ENCODE measurements at regions not wholly inside any gene's neighbourhood (a gene's known extent, or its start where the extent isn't known, plus 50 kb on each side); places are given as distances from the start of the nearest gene placed in this dataset.

DNA sequence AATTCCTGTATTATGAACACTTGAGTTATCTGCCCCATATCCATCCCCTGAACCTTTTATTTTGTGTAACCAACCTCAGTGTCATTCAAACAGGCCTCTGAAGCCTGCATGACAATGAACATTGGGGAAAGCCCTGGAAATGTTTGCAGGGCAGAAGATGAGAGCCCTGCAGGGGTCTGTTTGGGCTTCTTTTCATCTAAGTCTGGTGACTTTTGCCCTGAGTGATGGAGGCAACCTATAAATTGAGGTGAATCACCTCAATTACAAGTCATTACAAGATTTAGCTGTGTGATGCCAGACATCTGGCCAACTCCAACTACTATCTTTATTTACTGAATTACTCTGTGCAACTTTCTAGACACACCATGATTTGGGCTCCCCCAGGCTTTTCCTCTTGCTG is 189.2 kb downstream of the MAF start:
- peaks cover 7% of the 10 kb centered on the region for H3K27me3 ChIP-seq
- H3K4me1 ChIP-seq, result no peaks in the 10 kb centered on the region
- TF ChIP-seq EP300 (IDR thresholded peaks at IDR 0.05) (no peak), POLR2A (IDR thresholded peaks at IDR 0.05) (no peak), CTCF (IDR thresholded peaks at IDR 0.05) (no peak), POLR2AphosphoS5 (IDR thresholded peaks at IDR 0.05) (no peak)
- no peak overlapping the region for H3K27ac ChIP-seq
- no peak overlapping the region for H3K4me3 ChIP-seq
- H3K36me3 ChIP-seq, result no peaks in the 10 kb centered on the region
- H3K9me3 ChIP-seq, result no peaks in the 10 kb centered on the region
- no peak for DNase-seq (ENCODE audit: low spot score in 2 of 2)

DNA sequence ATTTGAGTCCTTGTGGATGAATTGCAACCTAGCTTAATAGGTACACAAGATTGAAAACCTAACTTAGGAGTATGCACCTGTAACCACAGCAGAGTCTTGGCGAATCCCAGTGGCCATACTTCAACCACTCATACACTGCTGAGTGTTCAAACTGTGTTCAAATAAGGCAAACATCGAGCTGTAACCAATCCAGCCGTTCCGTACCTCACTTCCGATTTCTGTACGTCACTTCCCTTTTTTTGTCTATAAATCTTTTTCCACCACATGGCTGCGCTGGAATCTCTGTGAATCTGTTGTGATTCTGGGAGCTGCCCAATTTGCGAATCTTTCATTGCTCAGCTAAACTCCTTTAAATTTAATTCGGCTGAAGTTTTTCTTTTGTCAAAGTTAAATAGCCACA is 190.6 kb downstream of the MAF start:
- no peaks in the 10 kb centered on the region for H3K36me3 ChIP-seq
- no peak overlapping the region for H3K4me3 ChIP-seq
- peaks cover 7% of the 10 kb centered on the region for H3K27me3 ChIP-seq
- DNase-seq (ENCODE audit: low spot score in 2 of 2), result no peak
- no peaks in the 10 kb centered on the region for H3K9me3 ChIP-seq
- TF ChIP-seq EP300 (IDR thresholded peaks at IDR 0.05), result no peak
- TF ChIP-seq POLR2AphosphoS5 (IDR thresholded peaks at IDR 0.05), result no peak
- TF ChIP-seq POLR2A (IDR thresholded peaks at IDR 0.05), result no peak
- no peak for TF ChIP-seq CTCF (IDR thresholded peaks at IDR 0.05)
- 89% methylated on average over 9 of the region's 9 CpGs for WGBS
- H3K27ac ChIP-seq, result no peak overlapping the region
- no peaks in the 10 kb centered on the region for H3K4me1 ChIP-seq

DNA sequence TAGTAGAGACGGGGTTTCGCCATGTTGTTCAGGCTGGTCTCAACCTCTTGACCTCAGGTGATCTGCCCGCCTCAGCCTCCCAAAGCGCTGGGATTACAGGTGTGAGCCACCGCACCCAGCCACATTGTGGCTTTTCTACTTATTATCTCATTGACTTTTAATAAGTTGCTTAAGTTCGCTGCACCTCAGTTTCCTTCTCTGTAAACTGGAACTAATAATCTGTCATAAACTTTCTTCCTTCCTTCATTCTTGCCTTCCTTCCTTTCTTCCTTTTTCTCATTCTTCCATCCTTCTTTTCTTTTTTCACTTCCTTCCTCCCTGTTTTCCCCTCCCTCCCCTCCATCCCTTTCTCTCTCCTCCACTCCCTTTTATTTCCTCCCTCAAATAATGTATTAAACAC is 192.2 kb downstream of the MAF start:
- H3K36me3 ChIP-seq, result no peaks in the 10 kb centered on the region
- H3K27me3 ChIP-seq, result peaks cover 7% of the 10 kb centered on the region
- H3K4me1 ChIP-seq, result no peaks in the 10 kb centered on the region
- H3K9me3 ChIP-seq, result no peaks in the 10 kb centered on the region
- DNase-seq (ENCODE audit: low spot score in 2 of 2), result no peak
- H3K4me3 ChIP-seq, result no peak overlapping the region
- H3K27ac ChIP-seq, result no peak overlapping the region
- TF ChIP-seq POLR2A (IDR thresholded peaks at IDR 0.05), result no peak
- TF ChIP-seq EP300 (IDR thresholded peaks at IDR 0.05), result no peak
- TF ChIP-seq CTCF (IDR thresholded peaks at IDR 0.05), result no peak
- TF ChIP-seq POLR2AphosphoS5 (IDR thresholded peaks at IDR 0.05), result no peak
- WGBS, result 97% methylated on average over 6 of the region's 6 CpGs

DNA sequence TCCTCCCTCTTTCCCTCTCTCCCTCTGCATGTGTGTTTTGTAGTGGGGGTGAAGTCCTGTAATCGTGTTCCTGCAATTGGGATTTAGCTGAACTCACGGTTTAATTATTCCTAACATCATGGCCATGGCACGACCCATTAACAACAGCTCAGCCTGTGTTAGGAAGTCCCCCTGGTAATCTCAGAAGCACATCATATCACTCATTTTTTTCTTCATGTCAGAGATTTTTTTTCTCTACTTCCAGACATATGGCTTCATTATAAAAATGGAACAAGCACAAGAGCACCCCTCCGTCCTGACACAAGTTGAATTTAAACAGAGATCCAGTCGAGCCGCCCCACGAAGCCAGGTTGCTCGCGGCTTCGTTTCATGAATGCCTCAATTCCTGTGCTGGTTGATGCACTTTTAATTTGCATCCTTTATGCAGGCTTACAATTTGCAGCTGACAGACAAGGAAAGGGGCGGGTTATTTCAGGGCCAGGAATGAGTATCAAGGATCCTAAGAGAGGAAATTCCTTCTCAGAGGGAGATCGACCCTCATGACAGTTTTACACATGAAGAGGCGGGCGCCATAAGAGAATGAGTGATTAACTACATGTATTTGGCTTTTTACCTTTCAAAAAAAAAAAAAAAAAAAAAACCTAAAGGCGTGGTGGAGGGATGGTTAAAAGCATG is 192.9 kb downstream of the MAF start:
- Histone ChIP-seq H3K4me3 (no peak overlapping the region), H3K27ac (no peak overlapping the region), H3K4me1 (no peaks in the 10 kb centered on the region), H3K36me3 (no peaks in the 10 kb centered on the region), H3K9me3 (no peaks in the 10 kb centered on the region), H3K27me3 (peaks cover 7% of the 10 kb centered on the region)
- 73% methylated on average over 15 of the region's 15 CpGs for WGBS
- TF ChIP-seq POLR2A (IDR thresholded peaks at IDR 0.05) (no peak), POLR2AphosphoS5 (IDR thresholded peaks at IDR 0.05) (no peak), EP300 (IDR thresholded peaks at IDR 0.05) (no peak), CTCF (IDR thresholded peaks at IDR 0.05) (no peak)
- DNase-seq (ENCODE audit: low spot score in 2 of 2), result no peak

- TF ChIP-seq EP300 (IDR thresholded peaks at IDR 0.05) (no peak), CTCF (IDR thresholded peaks at IDR 0.05) (no peak), POLR2AphosphoS5 (IDR thresholded peaks at IDR 0.05) (no peak)
- Histone ChIP-seq H3K4me3 (no peak overlapping the region), H3K36me3 (no peaks in the 10 kb centered on the region), H3K27me3 (peaks cover 7% of the 10 kb centered on the region), H3K27ac (no peak overlapping the region), H3K4me1 (no peaks in the 10 kb centered on the region), H3K9me3 (no peaks in the 10 kb centered on the region)
- WGBS, result 90% methylated on average over 8 of the region's 12 CpGs
- no peak for DNase-seq (ENCODE audit: low spot score in 2 of 2)
These were observed 193.5 kb downstream of the MAF start for GRCh38 chr16:79407005-79407404.
